Activated CD8-positive, alpha-beta memory T cell treated with anti-CD3 and anti-CD28 coated beads for 4 hours (primary cell): ENCODE measurements at regions not wholly inside any gene's neighbourhood (a gene's known extent, or its start where the extent isn't known, plus 50 kb on each side); places are given as distances from the start of the nearest gene placed in this dataset.

ENCODE experiments used
- DNase-seq, 2 donors: peaks; one replicate each; pipeline ENCODE4 v3.0.0-alpha.2; 2020; ENCODE audit warnings: low read depth in 2 of 2

GRCh38 chr12:107277855-107278254, 184.5 kb upstream of the CRY1 start:
- no peak for DNase-seq

DNA sequence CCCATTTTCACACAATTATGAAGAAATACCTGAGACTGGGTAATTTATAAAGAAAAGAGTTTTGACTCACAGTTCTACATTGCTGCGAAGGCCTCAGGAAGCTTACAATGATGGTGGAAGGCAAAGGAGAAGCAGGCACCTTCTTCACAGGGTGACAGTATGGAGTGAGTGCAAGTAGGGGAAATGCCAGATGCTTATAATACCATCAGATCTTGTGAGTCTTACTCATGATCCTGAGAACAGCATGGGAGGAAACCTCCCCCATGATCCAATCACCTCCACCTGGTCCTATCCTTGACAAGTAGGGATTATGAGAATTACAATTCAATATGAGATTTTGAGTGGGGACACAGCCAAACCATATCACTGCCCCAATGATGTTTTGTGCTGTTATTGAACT, 189.3 kb upstream of the CRY1 start:
- no peak for DNase-seq

DNA sequence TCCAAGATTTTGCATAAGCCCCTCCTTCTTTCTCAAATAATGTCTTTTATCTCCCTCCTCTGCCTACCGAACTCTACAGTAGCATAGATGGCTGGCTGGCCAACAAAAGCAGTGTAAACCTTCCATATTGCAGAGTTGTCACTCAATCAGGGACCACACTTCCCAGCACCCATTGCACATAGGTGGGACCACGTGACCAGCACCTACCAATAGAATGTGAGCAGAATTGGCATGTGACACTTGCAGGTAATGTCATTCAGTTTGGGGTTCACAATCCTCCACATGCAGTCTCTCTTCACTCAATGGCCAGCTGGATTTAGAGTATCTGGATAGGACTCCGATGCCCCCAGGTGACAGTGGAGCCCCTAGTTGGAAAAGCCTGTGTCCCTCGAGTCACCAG, 190.3 kb upstream of the CRY1 start:
- no peak for DNase-seq

GRCh38 chr12:107284692-107285091, 191.3 kb upstream of the CRY1 start:
- DNase-seq: no peak

GRCh38 chr12:107287436-107288413, 194.4 kb upstream of the CRY1 start:
- no peak for DNase-seq

DNA sequence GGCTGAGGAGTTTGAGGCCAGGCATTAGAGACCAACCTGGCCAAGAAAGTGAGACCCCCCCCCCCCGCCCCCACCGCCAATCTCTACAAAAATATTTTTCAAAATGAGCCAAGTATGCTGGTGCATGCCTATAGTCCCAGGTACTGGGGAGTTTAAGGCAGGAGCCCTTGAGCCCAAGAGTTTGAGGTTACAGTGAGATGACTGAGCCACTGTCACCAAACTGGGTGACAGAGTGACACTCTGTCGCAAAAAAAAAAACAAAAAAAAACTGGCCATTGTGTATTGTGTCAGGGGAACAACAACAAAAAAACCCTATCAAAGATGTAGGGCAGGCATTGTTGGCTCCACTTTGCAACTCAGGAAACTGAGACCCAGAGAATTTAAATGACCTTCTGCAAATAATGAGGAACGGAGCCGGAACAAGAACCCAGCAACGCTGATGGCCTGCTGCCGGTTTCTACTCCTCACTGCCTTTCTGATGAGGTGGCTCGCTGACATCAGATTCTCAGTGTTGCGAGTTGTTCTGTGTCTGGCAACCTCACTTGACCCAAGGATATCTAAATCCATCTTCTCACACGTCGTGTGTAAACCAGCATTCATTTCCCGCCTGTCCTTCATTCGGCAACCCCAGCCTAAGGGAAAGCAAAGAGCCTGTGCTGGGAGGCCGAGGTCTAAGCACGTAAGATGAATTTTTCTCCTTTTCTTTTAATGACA, 195.2 kb upstream of the CRY1 start:
- DNase-seq: no peak

- DNase-seq: no peak
Observed at GRCh38 chr12:107291018-107291417, 197.7 kb upstream of the CRY1 start.

DNA sequence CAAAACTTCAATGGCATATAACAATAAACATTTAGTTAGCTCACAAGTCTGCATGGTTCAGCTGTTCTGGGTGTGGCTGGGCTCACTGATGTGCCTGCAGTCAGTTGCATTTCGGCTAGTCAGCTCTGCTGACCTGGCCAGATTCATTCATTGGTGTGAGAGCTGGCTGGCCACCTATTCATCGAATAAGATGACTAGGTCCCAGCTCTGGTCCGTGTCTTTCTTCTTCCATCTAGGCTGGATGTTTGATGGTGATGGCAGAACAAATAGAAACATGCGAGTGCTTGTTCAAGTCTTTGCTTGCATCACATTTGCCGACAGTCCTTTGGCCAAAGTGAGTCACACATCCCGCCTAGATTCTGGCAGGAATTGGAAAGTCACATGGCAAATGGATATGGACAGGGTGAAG, 203.3 kb upstream of the CRY1 start:
- DNase-seq: no peak

GRCh38 chr12:107302649-107303341, 209.4 kb upstream of the CRY1 start:
- DNase-seq: no peak

DNA sequence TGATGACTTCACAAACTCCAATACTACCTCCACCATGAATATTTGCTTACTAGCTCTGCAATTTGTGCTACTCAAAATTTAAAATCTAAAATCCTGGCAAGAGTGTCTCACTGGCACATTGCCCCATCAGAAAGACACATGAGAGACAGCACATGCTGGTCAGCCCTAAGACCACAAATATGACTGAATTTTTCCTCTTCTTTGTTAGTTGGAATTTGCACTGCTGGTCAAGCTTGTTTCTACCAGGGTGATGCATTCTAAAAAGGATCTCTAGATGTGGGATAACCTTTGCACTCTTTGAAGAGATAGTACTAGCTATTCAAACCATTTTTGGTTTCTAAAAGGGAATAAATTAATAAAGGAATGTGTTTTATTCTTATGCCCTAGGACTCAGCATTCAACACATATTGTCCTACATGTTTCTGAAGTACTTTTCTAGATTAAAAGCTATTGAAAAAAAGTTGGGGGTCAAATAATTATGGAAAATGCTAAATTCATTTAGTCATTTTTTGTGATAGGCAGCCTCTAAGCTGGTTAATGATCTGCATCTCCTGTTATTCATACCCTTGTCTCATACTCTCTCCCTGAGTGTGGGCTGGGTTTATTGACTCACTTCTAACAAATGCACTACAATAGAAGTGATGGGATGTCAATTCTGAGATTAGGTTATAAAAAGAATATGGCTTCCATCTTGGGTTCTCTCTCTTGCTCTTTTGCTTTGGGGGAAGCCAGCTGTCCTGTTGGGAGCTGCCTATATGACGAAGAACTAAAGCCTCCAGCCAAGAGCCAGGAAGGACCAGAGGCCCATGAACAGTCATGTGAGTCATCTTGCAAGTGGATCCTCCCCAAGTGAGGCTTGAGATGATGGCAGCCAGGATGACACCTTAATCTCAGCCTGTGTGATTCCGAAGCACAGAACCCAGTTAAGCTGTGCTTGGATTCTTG, 211.5 kb upstream of the CRY1 start:
- DNase-seq: no peak

DNA sequence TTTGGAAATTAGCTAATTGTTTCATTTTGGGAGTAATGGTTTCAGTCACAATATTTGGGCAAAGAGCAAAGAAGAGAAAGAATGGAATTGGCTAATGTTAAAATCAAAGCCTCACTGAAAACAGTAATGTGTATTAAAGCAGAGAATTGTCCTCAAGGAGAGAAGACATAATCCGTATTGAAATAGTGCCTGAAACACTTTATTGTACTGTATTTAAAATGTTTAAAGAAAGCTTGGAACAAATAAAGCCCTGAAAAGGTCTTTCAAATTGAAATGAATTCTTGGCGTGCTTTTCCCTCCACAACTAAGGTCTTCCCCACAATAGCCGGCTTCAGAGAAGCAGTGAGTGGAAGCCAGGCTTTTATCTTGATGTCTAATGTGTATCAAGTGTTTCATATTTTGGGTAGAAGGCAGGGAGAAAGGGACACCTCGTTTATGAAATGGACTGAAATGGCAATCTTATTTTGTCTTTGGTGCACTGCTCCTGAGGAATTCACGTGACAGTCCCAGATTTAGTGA, 212.9 kb upstream of the CRY1 start:
- no peak for DNase-seq

GRCh38 chr12:107308310-107308709, 215.0 kb upstream of the CRY1 start:
- no peak for DNase-seq

DNA sequence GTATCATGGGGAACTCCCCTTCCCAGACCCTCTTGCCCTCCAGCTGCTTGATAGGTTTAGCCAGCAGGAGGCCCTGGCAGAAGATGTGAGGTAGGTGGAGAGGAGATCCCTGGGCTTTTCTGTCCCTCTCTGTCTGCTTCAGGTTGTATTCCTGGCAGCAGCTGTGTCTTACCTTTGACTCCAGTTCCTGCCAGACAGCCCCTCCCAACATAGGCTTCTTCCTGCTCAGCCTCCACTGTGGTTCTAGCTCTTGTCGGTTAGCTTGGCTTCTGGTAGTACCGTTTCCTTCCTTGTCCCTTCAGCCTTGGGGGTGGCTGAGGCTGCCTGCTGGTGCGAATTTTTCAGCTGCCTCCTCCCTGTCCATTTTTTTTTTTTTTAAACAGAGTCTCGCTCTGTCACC, 215.7 kb upstream of the CRY1 start:
- DNase-seq: no peak

DNA sequence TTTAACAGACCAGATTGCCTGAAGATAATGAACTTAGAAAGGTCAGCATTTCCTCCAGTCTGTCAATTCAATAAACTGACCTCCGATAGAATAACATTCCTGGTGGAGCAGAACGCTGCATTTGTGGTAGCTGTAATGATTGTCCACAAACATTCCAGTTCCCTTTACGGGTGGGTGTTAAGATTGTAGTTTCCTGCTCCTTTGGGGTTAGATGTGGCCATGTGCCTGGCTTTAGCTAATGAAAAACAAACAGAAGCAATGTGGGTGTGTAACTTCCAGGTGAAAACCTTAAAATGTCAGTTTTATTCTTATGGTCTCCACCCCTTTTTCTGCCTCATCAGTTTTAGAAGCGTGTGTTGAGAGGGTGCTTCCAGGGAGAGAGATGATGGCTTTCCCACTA, 217.3 kb upstream of the CRY1 start:
- no peak for DNase-seq

DNA sequence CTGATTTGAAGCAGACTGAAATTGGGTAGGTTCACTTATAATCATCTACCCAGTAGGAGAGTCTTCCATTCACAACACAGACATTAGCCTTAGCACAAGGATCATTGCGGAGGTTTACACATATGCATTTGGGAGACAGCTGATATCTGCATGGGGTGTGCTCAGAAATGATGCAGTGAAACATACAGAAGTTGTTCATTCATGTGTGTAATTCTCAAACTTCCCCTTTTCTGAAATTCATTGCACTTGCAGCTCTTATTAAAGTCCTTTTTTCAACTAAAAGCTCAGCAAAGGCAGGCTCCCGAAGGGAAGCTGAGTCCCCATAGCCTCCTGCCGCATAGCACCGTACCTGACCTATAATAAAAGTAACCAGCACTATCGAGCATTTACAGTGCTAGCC, 218.3 kb upstream of the CRY1 start:
- no peak for DNase-seq

- DNase-seq: peak; percentile 66 to 69
Observed at GRCh38 chr12:107317751-107318555, 224.6 kb upstream of the CRY1 start.

- no peak for DNase-seq
Observed at GRCh38 chr12:107318556-107318805, 225.1 kb upstream of the CRY1 start.

DNA sequence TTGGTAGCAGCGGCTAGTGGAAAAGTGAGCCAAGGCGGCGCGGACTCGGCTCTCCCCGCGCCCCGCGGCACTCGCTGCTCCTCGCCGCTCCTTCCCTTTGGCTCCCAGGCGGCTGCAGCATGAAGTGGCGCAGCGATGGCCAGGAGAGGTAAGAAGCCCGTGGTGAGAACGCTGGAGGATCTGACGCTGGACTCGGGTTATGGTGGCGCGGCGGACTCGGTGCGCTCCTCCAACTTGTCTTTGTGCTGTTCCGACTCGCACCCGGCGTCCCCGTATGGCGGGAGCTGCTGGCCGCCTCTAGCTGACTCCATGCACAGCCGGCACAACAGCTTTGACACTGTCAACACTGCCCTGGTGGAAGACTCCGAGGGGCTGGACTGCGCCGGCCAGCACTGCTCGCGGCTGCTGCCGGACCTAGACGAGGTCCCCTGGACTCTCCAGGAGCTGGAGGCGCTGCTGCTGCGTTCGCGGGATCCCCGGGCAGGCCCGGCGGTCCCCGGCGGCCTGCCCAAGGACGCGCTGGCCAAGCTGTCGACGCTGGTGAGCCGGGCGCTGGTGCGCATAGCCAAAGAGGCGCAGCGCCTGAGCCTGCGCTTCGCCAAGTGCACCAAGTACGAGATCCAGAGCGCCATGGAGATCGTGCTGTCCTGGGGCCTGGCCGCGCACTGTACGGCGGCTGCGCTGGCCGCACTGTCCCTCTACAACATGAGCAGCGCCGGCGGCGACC, 225.6 kb upstream of the CRY1 start:
- no peak for DNase-seq

GRCh38 chr12:107319533-107320032, 226.2 kb upstream of the CRY1 start:
- no peak for DNase-seq
